Fibroblast of pulmonary artery (primary cell): ENCODE measurements at regions not wholly inside any gene's neighbourhood (a gene's known extent, or its start where the extent isn't known, plus 50 kb on each side); places are given as distances from the start of the nearest gene placed in this dataset.
"Not testable (repeated sequence)": the region's sequence is repeated elsewhere in the genome, so short reads cannot be mapped to it uniquely, and the experiment has no call there.

Source experiments
- DNase-seq: peaks from one replicate; pipeline ENCODE4 v3.0.0-alpha.2; 2010; ENCODE audit warnings: low read depth
- H3K4me3 ChIP-seq: replicated peaks from 2 replicates; pipeline ENCODE4 v1.5.1; 2011; ENCODE audit warnings: low read depth, mild to moderate bottlenecking, control low read depth, low read length, moderate library complexity
- CTCF ChIP-seq: IDR thresholded peaks from 2 replicates; pipeline ENCODE4 v1.5.1; 2011; ENCODE audit warnings: mild to moderate bottlenecking, control low read depth, low read length, inconsistent platforms; ENCODE audit errors: missing control alignments

GRCh38 chr11:91495837-91496236 lies 728.8 kb upstream of the FAT3 start:
- H3K4me3 ChIP-seq, result no peak overlapping the region
- TF ChIP-seq CTCF, result no peak
- no peak for DNase-seq

DNA sequence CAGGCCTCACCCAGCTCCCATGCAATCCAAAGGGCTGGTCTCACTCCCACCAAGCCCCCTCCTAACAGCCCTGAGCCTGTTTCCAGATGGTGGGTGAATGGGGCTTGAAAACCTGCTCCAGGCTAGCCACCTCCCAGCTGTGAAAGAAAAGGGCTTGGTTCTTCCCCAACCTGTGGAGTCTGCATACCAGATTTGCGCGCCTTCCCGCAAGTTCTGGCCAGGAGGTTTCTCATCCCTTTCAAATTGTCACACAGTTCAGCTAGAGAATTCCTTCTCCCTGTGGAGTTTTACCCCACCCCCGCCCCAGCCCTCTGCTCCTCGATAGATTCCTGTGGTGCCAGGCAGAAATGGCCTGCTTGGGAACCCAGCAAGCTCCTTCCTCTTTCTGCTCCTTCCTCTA lies 734.6 kb upstream of the FAT3 start:
- no peak for DNase-seq
- no peak overlapping the region for H3K4me3 ChIP-seq
- no peak for TF ChIP-seq CTCF

DNA sequence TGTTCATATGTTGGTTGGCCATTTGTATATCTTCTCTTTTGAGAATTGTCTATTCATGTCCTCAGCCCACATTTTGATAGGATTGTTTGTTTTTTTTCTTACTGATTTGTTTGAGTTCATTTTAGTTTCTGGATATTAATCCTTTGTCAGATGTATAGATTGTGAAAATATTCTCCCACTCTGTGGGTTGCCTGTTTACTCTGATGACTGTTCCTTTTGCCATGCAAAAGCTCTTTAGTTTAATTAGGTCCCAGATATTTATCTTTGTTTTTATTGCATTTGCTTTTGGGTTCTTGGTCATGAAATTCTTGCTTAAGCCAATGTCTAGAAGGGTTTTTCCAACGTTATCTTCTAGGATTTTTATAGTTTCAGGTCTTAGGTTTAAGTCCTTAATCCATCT lies 740.7 kb upstream of the FAT3 start:
- not testable (repeated sequence) for DNase-seq, H3K4me3 ChIP-seq

DNA sequence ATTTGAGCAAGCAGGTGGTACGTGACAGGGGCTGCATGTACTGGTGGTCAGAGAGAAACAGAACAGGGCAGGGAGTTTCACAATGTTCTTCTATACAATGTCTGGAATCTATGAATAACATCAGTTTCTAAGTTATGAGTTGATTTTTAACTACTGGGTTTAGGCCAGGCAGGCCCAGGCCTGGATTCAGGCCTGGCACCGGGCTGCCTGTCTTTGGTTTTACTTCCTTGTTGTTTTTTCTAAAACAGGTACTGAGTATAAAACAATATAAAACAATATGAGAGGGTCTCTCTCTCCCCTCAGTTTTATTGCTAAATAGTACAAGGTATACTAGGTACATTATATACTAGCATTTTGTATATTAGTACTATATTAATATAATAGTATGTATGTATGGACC lies 742.7 kb upstream of the FAT3 start:
- H3K4me3 ChIP-seq, DNase-seq: not testable (repeated sequence)

DNA sequence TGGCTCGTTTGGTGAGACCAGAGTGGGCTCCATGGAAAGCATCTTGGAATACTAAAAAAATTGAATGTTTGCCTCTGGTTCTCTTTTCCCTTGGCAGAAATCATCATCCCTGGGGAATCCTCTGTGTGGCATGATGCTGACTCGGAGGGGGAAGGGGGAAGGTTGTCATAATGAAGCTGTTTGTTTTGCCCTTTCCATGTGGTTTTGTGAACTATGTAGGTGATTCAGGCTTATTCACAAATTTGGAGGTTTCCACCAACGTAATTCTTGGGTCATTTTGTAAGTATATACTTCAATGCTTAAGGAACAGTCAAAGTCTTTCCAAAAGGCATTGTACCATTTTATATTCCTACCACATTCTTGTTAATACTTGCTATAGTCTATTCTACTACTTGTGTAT lies 754.0 kb upstream of the FAT3 start:
- DNase-seq, result no peak

GRCh38 chr11:91459840-91460239 lies 764.8 kb upstream of the FAT3 start:
- TF ChIP-seq CTCF, result no peak
- no peak for DNase-seq
- H3K4me3 ChIP-seq, result no peak overlapping the region

More for the DNA sequence above, 754.0 kb upstream of the FAT3 start:
- no peak for TF ChIP-seq CTCF
- H3K4me3 ChIP-seq, result no peak overlapping the region

GRCh38 chr11:91446267-91446666 lies 778.4 kb upstream of the FAT3 start:
- no peak for DNase-seq
- no peak overlapping the region for H3K4me3 ChIP-seq
- no peak for TF ChIP-seq CTCF

GRCh38 chr11:91435694-91436395 lies 788.8 kb upstream of the FAT3 start:
- TF ChIP-seq CTCF, result no peak
- H3K4me3 ChIP-seq, result no peak overlapping the region
- DNase-seq, result no peak
